GM21825 (cell line): ENCODE measurements at regions not wholly inside any gene's neighbourhood (a gene's known extent, or its start where the extent isn't known, plus 50 kb on each side); places are given as distances from the start of the nearest gene placed in this dataset.
"Not testable (repeated sequence)": the region's sequence is repeated elsewhere in the genome, so short reads cannot be mapped to it uniquely, and the experiment has no call there.

Source experiments
- ATAC-seq: cut with Tn5 transposase; IDR thresholded peaks from one replicate; pipeline ENCODE4 v1.9.1; 2021; ENCODE audit warnings: mild to moderate bottlenecking, moderate library complexity; ENCODE audit not compliant: unreplicated experiment

DNA sequence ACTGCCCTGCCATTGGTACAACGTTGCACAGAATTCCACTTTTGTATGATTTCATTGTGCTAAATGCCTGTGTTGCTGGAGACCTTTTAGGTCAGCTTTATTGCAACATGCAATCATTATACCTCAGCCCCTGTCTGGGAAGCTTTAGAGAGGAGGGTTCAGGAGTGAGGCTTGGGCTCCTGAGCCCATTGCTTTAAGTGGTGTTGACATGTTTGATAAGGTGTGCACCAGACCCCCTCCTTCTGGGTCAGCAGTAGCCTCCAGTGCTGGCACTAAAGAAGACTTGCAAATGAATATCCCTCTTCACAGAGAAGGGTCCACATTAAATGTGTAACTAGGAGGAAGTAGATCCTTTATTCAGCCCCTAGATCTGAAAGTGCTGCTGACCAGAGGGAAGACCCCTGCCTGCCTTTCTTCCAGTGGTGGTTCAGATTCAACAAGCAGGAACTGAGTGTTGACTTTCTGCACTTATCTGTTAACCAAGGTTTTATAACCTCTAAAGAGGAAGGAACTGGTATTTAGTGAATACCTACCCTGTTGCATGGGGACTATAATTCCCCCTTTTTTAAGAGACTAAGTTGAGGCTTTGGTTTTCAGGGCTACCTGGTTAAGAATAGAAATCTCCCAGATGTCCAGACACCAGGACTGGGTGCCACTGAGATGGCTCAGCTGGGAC is 369.4 kb upstream of the IGFBP3 start:
- ATAC-seq, result peak; percentile 18

DNA sequence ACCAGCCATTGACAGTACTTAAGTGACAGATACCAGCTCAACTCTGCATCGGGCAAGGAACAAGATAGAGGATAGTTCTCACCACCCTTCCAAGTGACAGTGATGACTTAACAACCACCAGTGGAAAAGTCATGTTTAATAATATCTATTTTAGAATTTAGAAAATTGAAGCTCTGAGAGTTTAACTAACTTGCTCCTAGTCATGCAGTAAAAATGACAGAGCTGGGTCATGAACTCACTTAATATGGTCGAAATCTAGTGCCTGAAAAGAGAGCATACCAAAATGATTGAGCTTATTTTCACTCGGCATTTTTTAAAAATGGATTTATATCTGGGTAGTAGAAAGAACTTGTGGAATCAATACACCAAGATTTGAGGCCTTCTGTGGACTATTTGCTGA is 367.8 kb upstream of the IGFBP3 start:
- no peak for ATAC-seq

DNA sequence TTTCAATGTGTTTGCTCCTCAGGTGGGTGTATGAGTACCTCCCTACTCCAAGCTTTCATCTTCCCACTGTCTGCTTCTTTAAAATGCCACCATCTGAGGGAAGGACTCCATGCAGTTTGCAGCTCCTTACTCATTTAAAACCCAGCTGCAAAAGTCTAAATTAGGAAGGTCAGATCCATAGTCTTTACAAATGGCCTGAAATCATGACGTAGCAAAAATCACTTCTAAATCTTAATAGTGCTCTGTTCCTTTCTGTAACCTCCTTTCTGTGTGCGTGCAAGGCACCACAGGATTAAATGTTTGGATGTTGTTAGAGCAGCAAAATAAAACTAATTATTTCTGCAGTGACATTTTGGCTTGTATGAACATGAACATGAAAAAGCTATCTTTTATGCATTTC is 366.9 kb upstream of the IGFBP3 start:
- ATAC-seq, result no peak

DNA sequence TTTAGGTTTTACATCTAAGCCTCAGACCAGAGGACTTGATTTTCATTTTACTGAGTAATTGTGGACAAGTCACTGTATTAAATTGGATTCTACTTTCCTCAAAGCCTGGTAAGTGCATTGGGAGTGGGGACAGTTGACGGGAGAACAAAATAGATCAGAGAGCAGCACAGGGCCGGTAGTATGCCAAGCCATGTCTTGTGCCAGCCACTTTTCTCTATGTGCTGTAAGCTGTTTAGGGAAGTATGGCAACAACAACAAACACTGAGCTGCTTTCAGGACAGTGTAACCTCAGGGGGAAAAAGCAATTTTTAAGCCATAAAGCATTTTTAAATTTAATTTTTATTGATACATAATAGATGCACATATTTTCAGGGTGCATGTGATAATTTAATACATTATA is 365.9 kb upstream of the IGFBP3 start:
- no peak for ATAC-seq

DNA sequence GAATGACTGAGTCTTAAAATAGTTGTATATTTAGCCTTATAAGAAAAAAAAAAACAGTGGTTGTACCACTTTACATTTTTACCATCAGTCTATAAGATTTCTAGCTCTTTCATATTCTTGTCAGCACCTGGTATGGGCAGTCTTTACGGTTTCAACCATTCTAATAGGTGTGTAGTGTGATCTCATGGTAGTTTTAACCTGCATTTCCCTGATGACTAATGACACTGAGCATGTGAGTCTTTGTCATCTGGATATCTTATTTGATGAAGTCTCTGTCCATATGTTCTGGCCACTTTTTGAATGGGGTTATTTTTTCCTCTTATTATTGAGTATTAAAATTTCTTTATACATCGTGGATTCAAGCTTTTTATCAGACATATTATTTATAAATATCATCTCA is 365.3 kb upstream of the IGFBP3 start:
- no peak for ATAC-seq

DNA sequence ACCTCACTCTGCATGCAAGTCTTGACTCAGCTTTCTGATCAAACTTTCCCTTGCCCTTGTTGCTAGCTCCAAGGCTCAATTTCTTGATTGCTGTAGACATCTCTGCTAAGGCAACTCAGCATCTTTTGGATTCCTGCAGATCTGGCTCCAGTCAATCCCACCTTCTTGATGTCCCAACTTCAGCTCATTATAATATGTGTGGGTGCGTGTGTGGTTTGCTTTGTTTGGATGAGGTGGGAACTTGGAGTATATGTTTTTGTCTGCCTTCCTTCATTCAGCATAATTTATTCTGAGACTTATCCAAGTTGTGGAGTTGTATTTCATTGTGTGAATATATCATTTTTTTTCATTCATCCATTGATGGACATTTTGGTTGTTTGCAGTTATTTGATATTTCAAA is 364.8 kb upstream of the IGFBP3 start:
- no peak for ATAC-seq

DNA sequence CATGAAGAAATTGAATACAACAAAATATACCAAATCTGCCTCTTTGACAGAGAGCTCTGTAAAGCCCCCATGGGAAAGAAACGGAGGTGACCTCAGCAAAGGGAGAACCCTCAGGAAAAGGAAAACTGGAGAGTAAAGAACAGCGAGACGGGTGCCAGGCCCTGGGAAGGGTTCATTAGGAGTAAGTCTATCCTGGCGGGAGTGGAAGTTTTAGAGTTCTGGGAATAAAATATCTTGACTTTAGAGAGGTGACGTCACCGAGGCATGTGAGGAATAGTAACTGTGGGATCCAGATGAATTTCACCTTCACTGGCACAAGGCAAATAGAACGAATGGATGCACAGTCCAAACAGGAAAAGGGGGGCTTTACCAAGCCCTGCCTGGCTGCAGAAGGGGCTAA is 362.8 kb upstream of the IGFBP3 start:
- no peak for ATAC-seq

DNA sequence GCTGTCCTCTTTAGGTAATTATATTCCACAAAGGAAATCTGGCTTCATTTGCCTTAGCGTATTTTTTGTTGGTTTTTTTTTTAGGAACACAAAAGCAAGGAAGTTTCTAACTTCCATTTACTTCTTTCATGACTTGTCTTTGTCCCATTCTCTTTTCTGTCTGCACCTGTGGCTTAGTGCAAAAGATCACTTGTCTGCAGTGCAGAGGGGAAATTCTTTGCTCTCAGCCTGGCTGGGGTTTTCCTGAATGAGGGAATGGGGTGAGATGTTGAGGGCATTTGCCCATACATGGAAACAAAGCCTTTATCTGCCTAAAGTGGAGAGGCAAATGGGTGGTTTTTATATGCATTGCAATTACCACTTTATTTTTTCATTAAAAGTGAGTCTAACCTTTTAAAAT is 361.1 kb upstream of the IGFBP3 start:
- no peak for ATAC-seq

DNA sequence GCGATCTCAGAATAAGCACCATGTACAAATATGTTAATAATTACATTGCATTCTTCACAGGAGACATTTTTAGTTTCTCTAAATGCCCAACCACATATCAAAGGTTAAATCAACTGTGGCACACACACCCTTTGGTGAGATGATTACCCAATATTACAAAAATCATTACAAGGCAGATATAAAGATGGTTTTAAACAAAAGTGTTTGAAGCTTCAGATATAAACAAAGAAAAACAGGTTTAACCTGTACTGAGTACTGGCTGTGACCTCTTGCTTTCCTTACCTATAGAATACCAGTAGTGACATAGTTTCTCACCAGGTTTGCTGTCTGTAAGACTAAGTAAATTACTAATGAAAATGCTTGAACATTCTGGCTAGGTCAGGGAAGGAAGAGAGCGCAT is 360.0 kb upstream of the IGFBP3 start:
- ATAC-seq, result no peak

DNA sequence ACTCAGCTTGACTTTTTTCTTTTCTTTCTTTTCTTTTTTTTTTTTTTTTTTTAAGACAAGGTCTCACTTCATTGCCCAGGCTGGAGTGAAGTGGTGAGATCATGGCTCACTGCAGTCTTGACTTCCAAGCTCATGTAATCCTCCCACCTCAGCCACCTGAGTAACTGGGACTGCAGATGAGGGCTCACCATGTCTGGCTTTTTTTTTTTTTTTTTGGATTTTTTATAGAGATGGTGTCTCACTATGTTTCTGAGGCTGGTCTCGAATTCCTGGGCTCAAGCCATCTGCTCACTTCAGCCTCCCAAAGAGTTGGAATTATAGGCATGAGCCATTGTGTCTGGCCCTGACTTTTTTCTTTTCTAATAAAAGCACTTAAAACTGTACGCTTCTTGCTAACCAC is 358.2 kb upstream of the IGFBP3 start:
- no peak for ATAC-seq

DNA sequence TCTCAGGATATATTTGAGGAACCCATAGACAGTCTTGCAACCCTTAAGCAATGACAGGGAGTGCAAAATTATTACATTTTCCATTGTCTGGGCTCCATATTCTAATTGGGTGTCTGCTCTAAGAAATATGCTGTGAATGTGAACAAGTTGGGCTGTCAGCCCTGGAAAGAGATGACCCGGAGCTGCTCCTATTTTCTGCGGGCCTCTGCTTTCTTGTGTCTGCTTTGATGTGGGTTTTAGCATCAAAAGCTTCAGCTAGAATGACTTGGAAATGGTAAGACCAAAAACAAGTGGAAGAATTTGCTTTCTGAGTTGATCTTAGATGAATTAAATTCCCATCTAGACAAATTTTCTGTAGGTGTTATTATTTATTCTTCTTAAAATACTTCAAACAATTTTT is 343.6 kb upstream of the IGFBP3 start:
- no peak for ATAC-seq

DNA sequence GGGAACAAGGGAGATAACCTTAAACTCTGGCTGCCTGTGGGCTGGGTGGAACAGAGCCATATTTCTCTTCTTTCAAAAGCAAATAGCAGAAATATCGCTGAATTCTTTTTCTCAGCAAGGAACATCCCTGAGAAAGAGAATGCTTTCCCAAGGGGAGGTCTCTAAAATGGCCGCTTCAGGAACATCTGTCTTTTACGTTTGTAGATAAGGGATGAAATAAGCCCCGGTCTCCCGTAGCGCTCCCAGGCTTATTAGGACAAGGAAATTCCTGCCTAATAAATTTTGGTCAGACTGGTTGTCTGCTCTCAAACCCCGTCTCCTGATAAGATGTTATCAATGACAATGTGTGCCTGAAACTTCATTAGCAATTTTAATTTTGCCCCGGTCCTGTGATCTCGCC is 340.6 kb upstream of the IGFBP3 start:
- ATAC-seq, result not testable (repeated sequence)

DNA sequence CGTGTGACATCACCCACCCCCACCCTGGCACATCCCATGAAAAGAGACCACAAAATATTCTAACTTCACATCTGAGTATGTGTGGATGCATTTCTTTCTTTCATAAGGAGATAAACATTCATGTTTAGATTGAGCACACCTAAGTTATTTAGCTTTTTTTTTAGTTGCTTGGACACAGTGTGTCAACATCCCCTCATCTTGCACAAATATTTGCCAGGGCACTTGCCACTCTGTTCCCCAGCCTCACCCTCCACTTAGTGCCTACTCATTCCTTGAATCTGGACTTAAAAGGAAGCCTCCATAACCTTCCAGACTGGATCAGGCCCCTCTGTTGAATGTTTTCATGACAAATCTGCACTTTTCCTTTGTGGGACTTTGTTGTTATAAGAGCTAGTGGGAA is 338.9 kb upstream of the IGFBP3 start:
- ATAC-seq, result no peak

DNA sequence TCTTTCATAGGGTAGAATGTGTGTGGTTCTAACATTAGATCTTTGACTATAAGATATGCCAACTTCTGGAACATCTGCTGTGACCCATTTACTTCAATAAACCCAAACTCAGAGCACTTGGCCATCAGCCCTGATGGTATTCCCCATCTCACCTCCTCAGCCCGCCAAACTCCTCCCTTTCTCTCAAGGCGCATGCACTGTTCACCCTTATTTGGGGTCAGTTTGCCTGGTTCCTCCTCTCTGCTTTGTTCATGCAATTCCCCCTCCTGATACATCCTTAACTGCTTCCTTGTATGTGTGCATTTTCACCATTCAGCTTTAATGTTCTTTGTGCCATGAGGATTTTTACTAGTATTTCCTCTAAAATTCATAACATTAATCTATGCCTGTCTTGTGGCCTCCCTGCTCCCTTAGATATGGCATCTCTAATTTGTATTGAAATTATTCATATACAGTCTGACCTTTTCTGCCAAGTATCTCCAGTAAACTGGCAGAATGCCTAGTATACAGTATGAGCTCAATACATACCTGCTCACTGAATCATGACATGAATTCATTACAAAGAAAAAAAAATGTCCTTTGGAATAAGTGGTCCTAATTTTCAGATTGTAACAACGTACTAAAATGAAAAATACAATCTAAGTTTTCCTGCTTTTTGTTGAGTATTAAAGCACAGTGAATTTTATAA is 336.8 kb upstream of the IGFBP3 start:
- ATAC-seq, result no peak

DNA sequence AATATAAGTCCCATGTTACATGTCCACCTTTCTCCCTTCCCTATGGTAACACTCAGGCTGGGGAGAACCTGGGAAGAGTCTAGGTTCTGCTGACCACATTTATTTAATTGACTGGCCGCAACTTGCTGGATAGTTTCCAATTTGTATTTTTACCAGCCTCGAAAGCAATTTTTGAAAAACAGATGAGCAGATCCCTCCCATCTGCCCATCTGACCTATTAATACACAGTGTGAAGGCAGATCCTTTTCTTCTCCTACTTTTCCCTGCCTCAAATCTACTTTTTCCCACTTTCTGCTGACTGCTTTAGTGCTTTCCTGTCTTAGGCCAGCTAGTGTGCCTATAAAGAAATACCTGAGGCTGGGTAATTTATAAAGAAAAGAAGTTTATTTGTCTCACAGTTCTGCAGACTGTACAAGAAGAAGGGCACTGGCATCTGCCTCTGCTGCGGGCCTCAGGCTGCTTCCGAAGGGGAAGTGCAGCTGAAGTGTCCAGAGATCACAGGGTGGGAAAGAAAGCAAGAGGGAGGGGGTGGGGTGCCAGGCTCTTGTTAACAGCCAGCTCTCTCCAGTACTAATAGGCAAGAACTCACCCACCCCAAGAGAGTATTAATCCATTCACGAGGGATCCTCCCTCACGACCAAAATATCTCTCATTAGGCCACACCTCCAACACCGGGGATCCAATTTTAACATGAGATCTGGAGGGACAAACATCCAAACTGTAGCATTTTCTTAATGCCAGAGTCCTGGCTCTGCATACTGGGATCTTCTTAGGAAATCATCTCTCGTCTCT is 336.0 kb upstream of the IGFBP3 start:
- ATAC-seq, result no peak

DNA sequence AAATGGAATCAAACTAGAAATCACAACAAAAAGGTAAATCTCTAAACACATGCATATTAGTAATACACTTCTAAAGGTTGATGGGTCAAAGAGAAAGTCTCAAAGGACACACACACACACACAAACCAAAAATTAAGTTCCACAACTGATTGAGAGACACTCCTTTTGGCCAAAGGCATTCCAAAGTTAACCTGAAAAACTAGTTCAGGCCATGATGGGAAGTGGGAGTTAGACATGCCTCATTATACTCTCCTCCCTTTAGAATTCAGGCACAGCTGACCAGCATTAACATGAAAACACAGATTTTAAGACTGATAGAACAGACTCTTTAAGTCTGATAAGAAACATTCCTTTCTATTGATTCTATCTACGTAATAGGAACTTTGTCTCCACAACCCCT is 332.4 kb upstream of the IGFBP3 start:
- ATAC-seq, result no peak

DNA sequence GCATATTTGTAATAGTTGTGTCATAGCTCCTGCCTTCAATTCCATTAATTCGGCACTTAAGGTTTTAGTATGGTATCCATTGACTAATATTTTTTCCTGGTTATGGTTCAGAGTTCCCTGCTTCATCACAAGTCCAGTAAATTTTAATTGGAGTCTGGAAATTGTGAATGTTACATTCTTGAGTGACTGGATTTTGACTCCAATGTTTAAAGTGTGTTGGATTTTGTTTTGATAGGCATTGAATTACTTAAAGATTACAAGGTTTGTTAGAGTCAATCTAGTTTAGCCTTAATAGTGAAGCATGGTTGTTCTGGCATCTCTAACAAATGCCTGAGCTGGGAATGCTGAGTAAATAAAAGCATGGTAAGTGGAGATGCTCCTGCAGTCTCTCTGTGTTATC is 326.6 kb upstream of the IGFBP3 start:
- no peak for ATAC-seq

DNA sequence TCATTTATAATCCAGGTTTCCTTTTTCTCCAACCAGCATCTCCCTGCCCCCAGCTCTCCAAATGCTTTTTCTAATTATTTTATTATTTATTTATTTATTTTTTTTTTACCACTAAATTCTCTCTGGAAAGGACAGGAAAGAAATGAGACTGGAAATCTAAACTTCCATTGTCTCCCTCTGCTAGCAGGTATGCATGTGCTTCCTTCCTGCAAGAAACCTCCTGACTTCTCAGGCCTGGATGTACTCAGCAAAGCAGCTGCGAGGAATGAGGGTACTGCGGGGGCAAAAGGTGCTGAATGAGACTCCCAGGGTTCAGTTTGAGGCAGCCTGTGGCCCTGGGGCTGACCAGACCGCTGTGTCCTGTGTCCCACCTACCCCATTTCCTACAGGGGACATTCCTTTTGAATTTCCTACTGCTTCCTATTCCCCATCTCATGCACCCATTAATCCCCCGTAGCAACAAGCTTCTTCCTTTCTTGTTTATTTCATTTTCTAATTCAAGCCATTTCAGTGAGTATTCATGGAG is 324.6 kb upstream of the IGFBP3 start:
- ATAC-seq, result no peak

DNA sequence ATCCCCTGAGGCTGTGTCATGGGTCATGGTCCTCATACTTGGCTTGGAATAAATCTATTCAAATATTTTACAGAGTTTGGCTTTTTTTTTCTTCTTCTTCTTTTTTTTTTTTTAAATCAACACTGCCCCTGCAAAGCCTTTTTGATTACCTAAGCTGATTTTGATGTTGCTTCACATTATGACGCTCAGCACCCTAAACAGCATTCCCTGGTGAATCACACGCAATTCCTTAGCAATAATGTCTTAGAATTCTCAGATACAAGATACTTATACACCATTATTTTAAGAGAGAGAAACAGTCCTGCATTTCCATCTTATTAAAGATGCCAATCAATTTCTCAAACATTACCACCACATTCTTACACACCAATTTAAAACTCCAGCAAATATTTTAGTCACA is 323.7 kb upstream of the IGFBP3 start:
- ATAC-seq, result no peak

DNA sequence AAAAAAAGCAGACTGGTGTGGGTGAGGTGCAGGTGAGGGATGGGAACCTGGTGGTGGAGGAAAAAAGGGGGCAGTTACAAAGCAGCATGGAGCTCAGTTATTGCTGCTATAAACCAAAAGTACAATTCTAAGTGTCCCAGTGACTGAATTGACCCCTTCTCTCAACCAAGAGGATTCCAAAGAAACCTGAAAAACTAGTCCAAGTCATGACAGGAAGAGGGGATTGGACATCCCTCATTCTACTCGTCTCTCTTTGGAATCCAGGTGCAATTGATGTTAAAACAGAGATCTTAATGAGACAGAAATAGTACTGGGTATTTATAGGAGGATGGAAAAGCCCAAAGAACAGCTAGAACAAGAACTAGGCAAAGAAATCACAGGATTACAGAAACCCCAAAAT is 322.3 kb upstream of the IGFBP3 start:
- no peak for ATAC-seq

DNA sequence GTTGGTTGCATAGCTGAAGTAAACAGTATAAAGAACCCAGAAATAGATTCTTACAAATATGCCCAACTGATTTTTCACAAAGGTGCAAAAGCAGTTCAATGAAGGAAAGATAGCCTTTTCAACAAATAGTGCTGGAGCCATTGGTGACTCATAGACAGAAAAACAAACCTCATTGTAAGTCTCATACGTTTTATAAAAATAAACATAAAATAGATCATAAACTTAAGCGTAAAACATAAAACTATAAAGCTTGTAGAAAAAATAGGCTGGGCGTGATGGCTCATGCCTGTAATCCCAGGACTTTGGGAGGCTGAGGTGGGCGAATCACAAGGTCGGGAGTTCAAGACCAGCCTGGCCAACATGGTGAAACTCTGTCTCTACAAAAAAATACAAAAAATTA is 318.8 kb upstream of the IGFBP3 start:
- no peak for ATAC-seq

DNA sequence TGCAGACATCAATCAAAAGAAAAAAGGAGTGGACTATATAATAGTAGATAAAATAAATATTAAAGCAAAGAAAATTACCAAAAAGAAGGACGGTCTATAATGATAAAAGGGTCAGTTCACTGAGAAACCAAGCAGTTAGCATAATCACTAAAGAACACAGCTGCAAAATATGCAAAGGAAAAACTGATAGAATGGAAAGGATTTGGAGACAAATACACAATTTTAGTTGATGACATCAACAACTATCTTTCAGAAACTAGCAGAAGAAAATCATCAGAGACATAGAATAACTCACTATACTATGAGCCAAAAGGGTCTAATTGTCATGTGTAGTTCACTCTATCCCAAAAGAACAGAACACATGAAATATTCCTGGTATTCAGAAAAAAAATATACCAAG is 316.4 kb upstream of the IGFBP3 start:
- no peak for ATAC-seq
